CD14-positive monocyte (primary cell): ENCODE measurements at regions not wholly inside any gene's neighbourhood (a gene's known extent, or its start where the extent isn't known, plus 50 kb on each side); places are given as distances from the start of the nearest gene placed in this dataset.

ENCODE experiments used
- DNase-seq, 3 donors: peaks; one replicate each; pipeline ENCODE4 v3.0.0-alpha.2; 2011 to 2022
- H2AFZ ChIP-seq: 2 replicates; pipeline ENCODE4 v1.6.0; 2012; ENCODE audit warnings: mild to moderate bottlenecking, low read depth, low read length, inconsistent platforms; ENCODE audit not compliant: insufficient read depth, poor library complexity, severe bottlenecking
- H3K27ac ChIP-seq, 2 donors: 1 replicate in 1 of 2; 2 replicates in 1 of 2; pipeline ENCODE4 v1.5.1; 2012 to 2013; ENCODE audit warnings: low read length in 2 of 2, control low read depth in 1 of 2, inconsistent platforms in 1 of 2, low read depth in 1 of 2, mild to moderate bottlenecking in 1 of 2
- H3K27me3 ChIP-seq, 2 donors: one replicate each; pipeline versions ENCODE4 v1.6.0 to v1.6.1; 2011 to 2013; ENCODE audit warnings: low read length in 2 of 2; ENCODE audit not compliant: control insufficient read depth in 2 of 2, insufficient read depth in 2 of 2
- H3K36me3 ChIP-seq, 2 donors: replicated peaks in 1 of 2; 1 replicate in 1 of 2; 2 replicates in 1 of 2; pipeline versions ENCODE4 v1.5.1 to v1.6.1; 2012 to 2013; ENCODE audit warnings: low read length in 2 of 2, control low read depth in 1 of 2, inconsistent platforms in 1 of 2, mild to moderate bottlenecking in 1 of 2; ENCODE audit not compliant: insufficient read depth in 2 of 2, control insufficient read depth in 1 of 2
- H3K4me1 ChIP-seq, 2 donors: 1 replicate in 1 of 2; 2 replicates in 1 of 2; pipeline versions ENCODE4 v1.5.1 to v1.6.1; 2012 to 2013; ENCODE audit warnings: low read length in 2 of 2, control low read depth in 1 of 2, inconsistent platforms in 1 of 2, mild to moderate bottlenecking in 1 of 2, moderate library complexity in 1 of 2; ENCODE audit not compliant: insufficient read depth in 2 of 2, control insufficient read depth in 1 of 2
- H3K4me2 ChIP-seq: replicated peaks from 2 replicates; pipeline ENCODE3; 2012; ENCODE audit warnings: low read length, moderate library complexity, mild to moderate bottlenecking; ENCODE audit not compliant: poor library complexity, severe bottlenecking; ENCODE audit errors: extremely low read depth
- H3K4me3 ChIP-seq, 3 experiments: fragments of 200-600 bp in 1 of 3; sonication (generic) in 1 of 3; replicated peaks in 1 of 3; 1 replicate in 2 of 3; 2 replicates in 1 of 3; pipeline ENCODE4 v1.5.1; 2011 to 2013; ENCODE audit warnings: low read length in 3 of 3, mild to moderate bottlenecking in 3 of 3, control low read depth in 2 of 3, low read depth in 2 of 3, inconsistent platforms in 1 of 3, moderate library complexity in 1 of 3
- H3K79me2 ChIP-seq: 2 replicates; pipeline ENCODE4 v1.6.0; 2012; ENCODE audit warnings: mild to moderate bottlenecking, control low read depth, inconsistent platforms, low read length, moderate library complexity; ENCODE audit not compliant: insufficient read depth
- H3K9ac ChIP-seq: 2 replicates; pipeline ENCODE4 v1.6.0; 2017; ENCODE audit warnings: low read length, mild to moderate bottlenecking; ENCODE audit not compliant: insufficient read depth, poor library complexity, severe bottlenecking
- H3K9me3 ChIP-seq, 2 donors: replicated peaks in 1 of 2; 1 replicate in 1 of 2; 2 replicates in 1 of 2; pipeline versions ENCODE4 v1.5.1 to v1.6.1; 2012 to 2013; ENCODE audit warnings: low read length in 2 of 2, control low read depth in 1 of 2; ENCODE audit not compliant: control insufficient read depth in 1 of 2, insufficient read depth in 1 of 2
- H4K20me1 ChIP-seq: 2 replicates; pipeline ENCODE4 v1.6.0; 2012; ENCODE audit warnings: mild to moderate bottlenecking, low read length, control low read depth, moderate library complexity; ENCODE audit not compliant: insufficient read depth
- H3K27ac Mint-ChIP-seq, 7 donors: one replicate each; pipeline ENCODE4 v1.8.0; 2020; ENCODE audit warnings: mild to moderate bottlenecking in 7 of 7, mixed read lengths in 7 of 7, moderate library complexity in 6 of 7, inconsistent platforms in 2 of 7
- H3K27me3 Mint-ChIP-seq, 3 donors: one replicate each; pipeline ENCODE4 v1.8.0; 2021 to 2022; ENCODE audit warnings: low read depth in 3 of 3, mild to moderate bottlenecking in 3 of 3, mixed read lengths in 3 of 3, moderate library complexity in 3 of 3, inconsistent platforms in 1 of 3
- H3K36me3 Mint-ChIP-seq, 2 donors: one replicate each; pipeline ENCODE4 v1.8.0; 2020; ENCODE audit warnings: mixed read lengths in 2 of 2, inconsistent platforms in 1 of 2, mild to moderate bottlenecking in 1 of 2
- H3K4me1 Mint-ChIP-seq: one replicate; pipeline ENCODE4 v1.8.0; 2020; ENCODE audit warnings: mild to moderate bottlenecking, mixed read lengths
- H3K4me3 Mint-ChIP-seq, 2 donors: one replicate each; pipeline ENCODE4 v1.8.0; 2020; ENCODE audit warnings: mild to moderate bottlenecking in 2 of 2, mixed read lengths in 2 of 2, moderate library complexity in 1 of 2
- H3K9me3 Mint-ChIP-seq, 7 donors: one replicate each; pipeline ENCODE4 v1.8.0; 2020 to 2022; ENCODE audit warnings: mixed read lengths in 7 of 7, mild to moderate bottlenecking in 6 of 7, moderate library complexity in 6 of 7, inconsistent platforms in 2 of 7
- WGBS: methylation state at CpG from one replicate; pipeline ENCODE4 v1.1.5; 2013; ENCODE audit warnings: missing lambda C conversion rate; ENCODE audit not compliant: insufficient coverage; 5-methylcytosine and 5-hydroxymethylcytosine counted together
- intact Hi-C, 2 donors: fragments of 100-400 bp; cut with micrococcal nuclease; formaldehyde crosslinking; loops; one replicate each; pipeline versions ENCODE4 v1.15.0 to v1.15.1; 2023
- TF ChIP-seq, protein P1 (sequence below): fragments of 200-600 bp; IDR thresholded peaks from one replicate; pipeline ENCODE4 v1.8.0; 2022; ENCODE audit warnings: antibody characterized with exemption, mild to moderate bottlenecking

DNA sequence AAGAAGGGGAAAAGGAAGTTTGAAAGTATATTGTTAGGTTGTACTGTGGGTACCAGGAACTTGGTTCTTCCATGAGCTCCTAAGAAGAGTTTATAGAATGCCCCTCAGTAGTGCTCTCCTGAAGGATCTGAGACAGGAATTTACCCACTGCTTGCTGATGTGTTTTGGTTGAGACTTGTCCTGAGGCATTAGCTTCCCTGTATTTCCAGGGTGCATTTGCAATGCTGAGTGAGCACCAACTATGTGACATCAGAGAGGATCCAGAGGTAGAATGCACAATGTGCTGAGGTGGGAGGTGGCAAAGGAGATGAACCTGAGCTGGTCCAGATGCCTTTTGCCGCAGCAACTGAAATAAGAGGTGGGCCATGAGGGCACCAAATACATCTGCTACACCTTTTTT, 64.3 kb upstream of the LRRC3B start:
- intact Hi-C loops: no loop called here
- H3K36me3 ChIP-seq: no peaks in the 10 kb centered on the region
- no peaks in the 10 kb centered on the region for H3K79me2 ChIP-seq
- H3K4me2 ChIP-seq: no peak overlapping the region
- no peak overlapping the region for H2AFZ ChIP-seq
- Mint-ChIP-seq H3K4me3 (no peak overlapping the region), H3K27ac (no peak overlapping the region), H3K36me3 (no peaks in the 10 kb centered on the region), H3K4me1 (no peaks in the 10 kb centered on the region), H3K27me3 (peaks cover 0 to 3% (median 0%) of the 10 kb centered on the region in 3 donors), H3K9me3 (peaks cover 0 to 6% (median 5%) of the 10 kb centered on the region in 7 donors)
- WGBS: no CpG with 5 or more reads among the region's 1 CpG
- no peak overlapping the region for H3K4me3 ChIP-seq
- no peaks in the 10 kb centered on the region for H3K9me3 ChIP-seq
- no peak for DNase-seq
- H3K4me1 ChIP-seq: no peaks in the 10 kb centered on the region
- no peak overlapping the region for H3K27ac ChIP-seq
- H4K20me1 ChIP-seq: no peaks in the 10 kb centered on the region
- TF ChIP-seq, protein P1, sequence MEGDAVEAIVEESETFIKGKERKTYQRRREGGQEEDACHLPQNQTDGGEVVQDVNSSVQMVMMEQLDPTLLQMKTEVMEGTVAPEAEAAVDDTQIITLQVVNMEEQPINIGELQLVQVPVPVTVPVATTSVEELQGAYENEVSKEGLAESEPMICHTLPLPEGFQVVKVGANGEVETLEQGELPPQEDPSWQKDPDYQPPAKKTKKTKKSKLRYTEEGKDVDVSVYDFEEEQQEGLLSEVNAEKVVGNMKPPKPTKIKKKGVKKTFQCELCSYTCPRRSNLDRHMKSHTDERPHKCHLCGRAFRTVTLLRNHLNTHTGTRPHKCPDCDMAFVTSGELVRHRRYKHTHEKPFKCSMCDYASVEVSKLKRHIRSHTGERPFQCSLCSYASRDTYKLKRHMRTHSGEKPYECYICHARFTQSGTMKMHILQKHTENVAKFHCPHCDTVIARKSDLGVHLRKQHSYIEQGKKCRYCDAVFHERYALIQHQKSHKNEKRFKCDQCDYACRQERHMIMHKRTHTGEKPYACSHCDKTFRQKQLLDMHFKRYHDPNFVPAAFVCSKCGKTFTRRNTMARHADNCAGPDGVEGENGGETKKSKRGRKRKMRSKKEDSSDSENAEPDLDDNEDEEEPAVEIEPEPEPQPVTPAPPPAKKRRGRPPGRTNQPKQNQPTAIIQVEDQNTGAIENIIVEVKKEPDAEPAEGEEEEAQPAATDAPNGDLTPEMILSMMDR: no peak
- H3K27me3 ChIP-seq: no peaks in the 10 kb centered on the region
- no peak overlapping the region for H3K9ac ChIP-seq

DNA sequence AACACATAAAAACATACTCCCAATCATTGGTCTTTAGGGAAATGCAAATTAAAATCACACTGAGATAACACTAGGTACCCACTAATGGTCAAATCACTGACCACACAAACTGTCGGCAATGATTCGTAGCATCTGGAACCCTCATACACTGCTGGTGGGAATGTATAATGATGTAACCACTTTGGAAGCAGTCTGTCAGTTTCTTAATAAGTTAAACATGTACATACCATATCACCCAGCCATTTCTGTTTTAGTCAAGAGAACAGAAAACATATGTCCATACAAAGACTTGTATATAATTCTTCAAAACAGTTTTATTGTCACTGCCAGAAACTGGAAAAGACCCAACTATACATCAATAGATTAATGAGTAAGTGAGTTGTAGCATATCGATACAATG, 63.3 kb upstream of the LRRC3B start:
- H3K4me3 ChIP-seq: no peak overlapping the region
- no peak overlapping the region for H3K9ac ChIP-seq
- DNase-seq: no peak
- peaks cover 0 to 8% (median 4%) of the 10 kb centered on the region in 7 donors for H3K9me3 Mint-ChIP-seq
- no peaks in the 10 kb centered on the region for H3K36me3 Mint-ChIP-seq
- no peak overlapping the region for H3K4me2 ChIP-seq
- H3K4me1 ChIP-seq: no peaks in the 10 kb centered on the region
- H3K36me3 ChIP-seq: no peaks in the 10 kb centered on the region
- no peaks in the 10 kb centered on the region for H4K20me1 ChIP-seq
- no peak overlapping the region for H3K4me3 Mint-ChIP-seq
- no peaks in the 10 kb centered on the region for H3K4me1 Mint-ChIP-seq
- H3K79me2 ChIP-seq: no peaks in the 10 kb centered on the region
- H3K27me3 ChIP-seq: no peaks in the 10 kb centered on the region
- H3K9me3 ChIP-seq: no peaks in the 10 kb centered on the region
- H3K27me3 Mint-ChIP-seq: peaks cover 0 to 3% (median 0%) of the 10 kb centered on the region in 3 donors
- no peak overlapping the region for H3K27ac ChIP-seq
- TF ChIP-seq, protein P1: no peak
- no peak overlapping the region for H2AFZ ChIP-seq
- no CpG with 5 or more reads among the region's 3 CpGs for WGBS
- intact Hi-C loops: no loop called here
- H3K27ac Mint-ChIP-seq: no peak overlapping the region
